Cardiac fibroblast (primary cell): ENCODE measurements at regions not wholly inside any gene's neighbourhood (a gene's known extent, or its start where the extent isn't known, plus 50 kb on each side); places are given as distances from the start of the nearest gene placed in this dataset.

Experiments
- DNase-seq, 2 donors: peaks; one replicate each; pipeline versions ENCODE4 v3.0.0 to v3.0.0-alpha.2; 2010; ENCODE audit warnings: low read depth in 2 of 2
- H3K4me3 ChIP-seq, 2 donors: replicated peaks in 1 of 2; 1 replicate in 1 of 2; 2 replicates in 1 of 2; pipeline ENCODE4 v1.5.1; 2011; ENCODE audit warnings: low read depth in 2 of 2, low read length in 2 of 2, mild to moderate bottlenecking in 2 of 2, moderate library complexity in 1 of 2
- CTCF ChIP-seq: IDR thresholded peaks from one replicate; pipeline ENCODE4 v1.5.1; 2011; ENCODE audit warnings: low read depth, mild to moderate bottlenecking, low read length, inconsistent platforms

GRCh38 chr1:192941722-192942411 is 117.3 kb downstream of the UCHL5 start:
- TF ChIP-seq CTCF, result no peak
- no peak overlapping the region for H3K4me3 ChIP-seq
- no peak for DNase-seq

GRCh38 chr1:192943108-192943507 is 116.1 kb downstream of the UCHL5 start:
- DNase-seq, result peak in 1 of 2 donors; percentile 51
- no peak overlapping the region for H3K4me3 ChIP-seq
- TF ChIP-seq CTCF, result no peak

- no peak for TF ChIP-seq CTCF
- no peak overlapping the region for H3K4me3 ChIP-seq
- no peak for DNase-seq
Observed at GRCh38 chr1:192943522-192943921, 115.6 kb downstream of the UCHL5 start.

GRCh38 chr1:192945390-192946130 is 113.6 kb downstream of the UCHL5 start:
- no peak overlapping the region for H3K4me3 ChIP-seq
- no peak for TF ChIP-seq CTCF
- no peak for DNase-seq

- DNase-seq, result no peak
- TF ChIP-seq CTCF, result no peak
Observed at GRCh38 chr1:192949783-192950182, 109.4 kb downstream of the UCHL5 start.

GRCh38 chr1:192950926-192951325 is 108.2 kb downstream of the UCHL5 start:
- no peak overlapping the region for H3K4me3 ChIP-seq
- DNase-seq, result no peak
- no peak for TF ChIP-seq CTCF

More at GRCh38 chr1:192949783-192950182, 109.4 kb downstream of the UCHL5 start:
- no peak overlapping the region for H3K4me3 ChIP-seq
